CD4-positive, alpha-beta T cell (primary cell): ENCODE measurements at regions not wholly inside any gene's neighbourhood (a gene's known extent, or its start where the extent isn't known, plus 50 kb on each side); places are given as distances from the start of the nearest gene placed in this dataset.

Experiments used
- ATAC-seq: fragments of 200-7000 bp; cut with Tn5 transposase; one replicate; pipeline ENCODE4 v1.10.0; 2022; ENCODE audit warnings: mild to moderate bottlenecking; ENCODE audit not compliant: poor library complexity
- CTCF ChIA-PET: fragments of 350-600 bp; sonication (Branson Sonifier 250); formaldehyde crosslinking; loops from one replicate; lab custom pipeline; 2021; ENCODE audit warnings: antibody characterized with exemption, inconsistent platforms; lab: Charles Lee
- POLR2A ChIA-PET: fragments of 350-600 bp; sonication (Branson Sonifier 250); formaldehyde crosslinking; loops from one replicate; lab custom pipeline; 2021; ENCODE audit warnings: antibody characterized with exemption, inconsistent platforms; lab: Charles Lee
- DNase-seq, 14 experiments: peaks; one replicate each; pipeline ENCODE4 v3.0.0-alpha.2; 2013 to 2020; ENCODE audit warnings: mixed read lengths in 2 of 14
- H3K27ac ChIP-seq, 2 donors: one replicate each; pipeline versions ENCODE4 v1.5.1 to v1.7.0; 2013; ENCODE audit warnings: low read length in 2 of 2, low read depth in 1 of 2, mild to moderate bottlenecking in 1 of 2
- H3K27me3 ChIP-seq, 2 experiments: 1 replicate in 1 of 2; 2 replicates in 1 of 2; pipeline versions ENCODE4 v1.6.1 to v1.7.0; 2013; ENCODE audit warnings: low read length in 2 of 2, control low read depth in 1 of 2, mild to moderate bottlenecking in 1 of 2, moderate library complexity in 1 of 2; ENCODE audit not compliant: insufficient read depth in 2 of 2, control insufficient read depth in 1 of 2
- H3K36me3 ChIP-seq: one replicate; pipeline ENCODE4 v1.6.1; 2013; ENCODE audit warnings: low read length, control low read depth; ENCODE audit not compliant: insufficient read depth
- H3K4me1 ChIP-seq: one replicate; pipeline ENCODE4 v1.6.1; 2013; ENCODE audit warnings: low read length, control low read depth; ENCODE audit not compliant: insufficient read depth
- H3K4me3 ChIP-seq: one replicate; pipeline ENCODE4 v1.5.1; 2013; ENCODE audit warnings: mild to moderate bottlenecking, low read length, moderate library complexity
- H3K9me3 ChIP-seq, 2 experiments: 1 replicate in 1 of 2; 2 replicates in 1 of 2; pipeline versions ENCODE4 v1.6.1 to v1.7.0; 2013; ENCODE audit warnings: low read length in 2 of 2, mild to moderate bottlenecking in 2 of 2, control low read depth in 1 of 2, moderate library complexity in 1 of 2; ENCODE audit not compliant: control insufficient read depth in 1 of 2, insufficient read depth in 1 of 2
- H3K27ac Mint-ChIP-seq: one replicate; pipeline ENCODE4 v1.8.0; 2020; ENCODE audit warnings: mixed read lengths
- H3K27me3 Mint-ChIP-seq: one replicate; pipeline ENCODE4 v1.8.0; 2021; ENCODE audit warnings: mixed read lengths
- H3K36me3 Mint-ChIP-seq: one replicate; pipeline ENCODE4 v1.8.0; 2021; ENCODE audit warnings: low read depth, mixed read lengths
- H3K4me1 Mint-ChIP-seq: one replicate; pipeline ENCODE4 v1.8.0; 2021; ENCODE audit warnings: low read depth, mixed read lengths
- H3K4me3 Mint-ChIP-seq: one replicate; pipeline ENCODE4 v1.8.0; 2020; ENCODE audit warnings: mild to moderate bottlenecking, mixed read lengths
- H3K9me3 Mint-ChIP-seq: one replicate; pipeline ENCODE4 v1.8.0; 2020; ENCODE audit warnings: mixed read lengths
- CTCF ChIP-seq: fragments of 200-600 bp; IDR thresholded peaks from one replicate; pipeline ENCODE4 v1.8.0; 2022; ENCODE audit warnings: antibody characterized with exemption, mild to moderate bottlenecking
- intact Hi-C, 2 experiments: fragments of 100-400 bp; cut with DNase I in 1 of 2; cut with micrococcal nuclease in 1 of 2; formaldehyde crosslinking; loops; one replicate each; pipeline versions ENCODE4 v1.15.1 to v1.9.0; 2023 to 2025; cut with DNase I, micrococcal nuclease

- H3K36me3 Mint-ChIP-seq, result no peaks in the 10 kb centered on the region
- Histone ChIP-seq H3K4me1 (no peaks in the 10 kb centered on the region), H3K4me3 (no peak overlapping the region), H3K27me3 (no peaks in the 10 kb centered on the region), H3K9me3 (no peaks in the 10 kb centered on the region), H3K27ac (no peak overlapping the region), H3K36me3 (no peaks in the 10 kb centered on the region)
- no peaks in the 10 kb centered on the region for H3K27me3 Mint-ChIP-seq
- H3K27ac Mint-ChIP-seq, result no peak overlapping the region
- ChIA-PET POLR2A (no interaction called here), CTCF (no interaction called here)
- DNase-seq (no peak), ATAC-seq (no peak)
- no peaks in the 10 kb centered on the region for H3K4me1 Mint-ChIP-seq
- H3K9me3 Mint-ChIP-seq, result no peaks in the 10 kb centered on the region
- TF ChIP-seq CTCF, result no peak
- intact Hi-C loops, result no loop called here
- no peak overlapping the region for H3K4me3 Mint-ChIP-seq
Observed at GRCh38 chr6:141641406-141641805, 491.3 kb upstream of the GJE1 start.

- no peaks in the 10 kb centered on the region for H3K36me3 Mint-ChIP-seq
- no peak overlapping the region for H3K27ac Mint-ChIP-seq
- no peak overlapping the region for H3K4me3 Mint-ChIP-seq
- no peaks in the 10 kb centered on the region for H3K4me1 Mint-ChIP-seq
- no peaks in the 10 kb centered on the region for H3K4me1 ChIP-seq
- ATAC-seq, result no peak
- DNase-seq, result no peak
- no peak overlapping the region for H3K4me3 ChIP-seq
- no peaks in the 10 kb centered on the region for H3K9me3 Mint-ChIP-seq
- CTCF ChIA-PET, result no interaction called here
- no peak for TF ChIP-seq CTCF
- intact Hi-C loops, result no loop called here
- no peak overlapping the region for H3K27ac ChIP-seq
- no peaks in the 10 kb centered on the region for H3K27me3 Mint-ChIP-seq
- no peaks in the 10 kb centered on the region for H3K27me3 ChIP-seq
- POLR2A ChIA-PET, result no interaction called here
- H3K9me3 ChIP-seq, result no peaks in the 10 kb centered on the region
- no peaks in the 10 kb centered on the region for H3K36me3 ChIP-seq
Observed at GRCh38 chr6:141635621-141636020, 497.1 kb upstream of the GJE1 start.

- CTCF ChIA-PET, result no interaction called here
- ATAC-seq, result no peak
Observed at GRCh38 chr6:141634269-141634668, 498.5 kb upstream of the GJE1 start.

More at GRCh38 chr6:141634269-141634668, 498.5 kb upstream of the GJE1 start:
- Mint-ChIP-seq H3K4me3 (no peak overlapping the region), H3K9me3 (no peaks in the 10 kb centered on the region), H3K4me1 (no peaks in the 10 kb centered on the region), H3K36me3 (no peaks in the 10 kb centered on the region), H3K27ac (no peak overlapping the region), H3K27me3 (no peaks in the 10 kb centered on the region)
- H3K4me3 ChIP-seq, result no peak overlapping the region
- no peaks in the 10 kb centered on the region for H3K27me3 ChIP-seq
- no peak for DNase-seq
- H3K9me3 ChIP-seq, result no peaks in the 10 kb centered on the region
- no peak overlapping the region for H3K27ac ChIP-seq
- no peak for TF ChIP-seq CTCF
- H3K36me3 ChIP-seq, result no peaks in the 10 kb centered on the region
- intact Hi-C loops, result no loop called here
- no peaks in the 10 kb centered on the region for H3K4me1 ChIP-seq
- POLR2A ChIA-PET, result no interaction called here
